K562 (cell line): ENCODE measurements at regions not wholly inside any gene's neighbourhood (a gene's known extent, or its start where the extent isn't known, plus 50 kb on each side); places are given as distances from the start of the nearest gene placed in this dataset.

Experiments used
- ATAC-seq: fragments of 200-7000 bp; cut with Tn5 transposase; 3 replicates; pipeline ENCODE4 v1.9.1; 2020; ENCODE audit warnings: moderate library complexity
- BruUV-seq: library from RNA; stranded (reverse); fragments of 400-500 nt; replicated peaks from 2 replicates; lab custom pipeline; 2021; lab: Mats Ljungman, UMichigan
- CTCF ChIA-PET: fragments of 300-600 bp; formaldehyde crosslinking; extraction: SDS; loops from one replicate; lab custom pipeline; 2021; ENCODE audit warnings: low intra/inter-chr PET ratio; lab: Yijun Ruan, JAX
- POLR2A ChIA-PET: fragments of 300-600, 350-650 bp; sonication (Branson Sonifier 250); formaldehyde crosslinking; extraction: SDS; loops from one replicate; lab custom pipeline; 2021; ENCODE audit warnings: antibody characterized with exemption, inconsistent platforms; lab: Yijun Ruan, JAX
- DNase-seq, 4 experiments: peaks; one replicate each; pipeline versions ENCODE4 v3.0.0 to v3.0.0-alpha.2; 2011 to 2018; ENCODE audit warnings: low spot score in 3 of 4, mixed read lengths in 3 of 4; ENCODE audit errors: extremely low read depth in 1 of 4
- FAIRE-seq: peaks from 2 replicates; lab custom pipeline; 2011; peaks lifted over from hg19 to GRCh38; lab: Jason Lieb, UNC
- H2AFZ ChIP-seq: 2 replicates; pipeline ENCODE4 v1.6.0; 2011; ENCODE audit warnings: low read depth, low read length, control low read depth, inconsistent platforms
- H3K27ac ChIP-seq: fragments of 200-600 bp; 3 replicates; pipeline ENCODE4 v1.8.0; 2011; ENCODE audit warnings: low read depth, mild to moderate bottlenecking, control low read depth, inconsistent platforms, low read length, moderate library complexity, mixed read lengths; ENCODE audit errors: extremely low read depth
- H3K27me3 ChIP-seq, 2 experiments: fragments of 300-600 bp in 1 of 2; 2 replicates in 1 of 2; 3 replicates in 1 of 2; pipeline versions ENCODE4 v1.6.0 to v1.8.0; 2011; ENCODE audit warnings: inconsistent platforms in 2 of 2, low read length in 2 of 2, mild to moderate bottlenecking in 1 of 2, mixed read lengths in 1 of 2, moderate library complexity in 1 of 2; ENCODE audit not compliant: control insufficient read depth in 2 of 2, insufficient read depth in 2 of 2
- H3K36me3 ChIP-seq: fragments of 300-600 bp; 3 replicates; pipeline ENCODE4 v1.8.0; 2011; ENCODE audit warnings: mild to moderate bottlenecking, low read length, inconsistent platforms; ENCODE audit not compliant: control insufficient read depth, insufficient read depth
- H3K4me1 ChIP-seq, 2 experiments: fragments of 200-600 bp in 1 of 2; replicated peaks in 1 of 2; 2 replicates in 1 of 2; 3 replicates in 1 of 2; pipeline versions ENCODE4 v1.5.1 to v1.8.0; 2011; ENCODE audit warnings: inconsistent platforms in 2 of 2, low read length in 2 of 2, mild to moderate bottlenecking in 1 of 2, mixed read lengths in 1 of 2, moderate library complexity in 1 of 2; ENCODE audit not compliant: control insufficient read depth in 2 of 2, insufficient read depth in 2 of 2
- H3K4me2 ChIP-seq: 2 replicates; pipeline ENCODE4 v1.6.1; 2011; ENCODE audit warnings: low read length, control low read depth, inconsistent platforms, mixed read lengths; ENCODE audit not compliant: insufficient read depth
- H3K4me3 ChIP-seq: fragments of 200-600 bp; sonication (generic), shearing (Covaris generic); 2 replicates; pipeline ENCODE4 v1.5.1; 2016; ENCODE audit warnings: control low read depth, inconsistent platforms
- H3K79me2 ChIP-seq: fragments of 200-600 bp; 3 replicates; pipeline ENCODE4 v1.8.0; 2011; ENCODE audit warnings: low read length, inconsistent platforms; ENCODE audit not compliant: control insufficient read depth, insufficient read depth
- H3K9ac ChIP-seq, 2 experiments: 2 replicates each; pipeline versions ENCODE4 v1.6.0 to v1.6.1; 2011; ENCODE audit warnings: low read depth in 2 of 2, low read length in 2 of 2, control low read depth in 1 of 2, inconsistent platforms in 1 of 2, mild to moderate bottlenecking in 1 of 2, mixed read lengths in 1 of 2; ENCODE audit not compliant: insufficient read depth in 1 of 2
- H3K9me1 ChIP-seq: one replicate; pipeline ENCODE4 v1.6.0; 2011; ENCODE audit warnings: inconsistent platforms, mild to moderate bottlenecking, low read length, moderate library complexity; ENCODE audit not compliant: control insufficient read depth, insufficient read depth
- H3K9me3 ChIP-seq: replicated peaks from 2 replicates; pipeline ENCODE4 v1.5.1; 2011; ENCODE audit warnings: low read depth, low read length, inconsistent platforms; ENCODE audit not compliant: control insufficient read depth, insufficient read depth
- H4K20me1 ChIP-seq: replicated peaks from 2 replicates; pipeline ENCODE4 v1.6.1; 2011; ENCODE audit warnings: low read length, inconsistent platforms, mixed read lengths; ENCODE audit not compliant: control insufficient read depth, insufficient read depth
- ADNP ChIP-seq: fragments of 200-800 bp; sonication (Bioruptor generic); IDR thresholded peaks from 2 replicates; pipeline ENCODE4 v1.6.1; 2016; ENCODE audit warnings: missing genetic modification characterization, missing compliant biosample characterization
- HMGN3 ChIP-seq: IDR thresholded peaks from 2 replicates; pipeline ENCODE4 v1.6.1; 2011; ENCODE audit warnings: borderline replicate concordance, low read depth, mild to moderate bottlenecking, mixed read lengths, low read length; ENCODE audit not compliant: insufficient read length; ENCODE audit errors: extremely low read depth
- HSF4 ChIP-seq: fragments of 250-450 bp; sonication (Bioruptor Pico); IDR thresholded peaks from 2 replicates; pipeline ENCODE4 v2.1.2; 2022; ENCODE audit warnings: mild to moderate bottlenecking, moderate library complexity, borderline replicate concordance
- KLF1 ChIP-seq: fragments of 450-650 bp; IDR thresholded peaks from 2 replicates; pipeline ENCODE4 v1.6.1; 2016; ENCODE audit warnings: missing genetic modification characterization, missing compliant biosample characterization
- POLR2A ChIP-seq: fragments of 450-650 bp; conservative IDR thresholded peaks from 2 replicates; pipeline ENCODE4 v1.6.1; 2016
- PTBP1 ChIP-seq: fragments of 200-400 bp; formaldehyde crosslinking; IDR thresholded peaks from 2 replicates; pipeline ENCODE4 v1.6.1; 2017; ENCODE audit warnings: low read depth, low read length
- RNF2 ChIP-seq: sonication (generic); IDR thresholded peaks from 2 replicates; pipeline ENCODE4 v1.6.1; 2016
- ZNF707 ChIP-seq: fragments of 250-450 bp; sonication (Bioruptor Pico); conservative IDR thresholded peaks from 2 replicates; pipeline ENCODE4 v1.8.0; 2022; ENCODE audit warnings: inconsistent platforms, mild to moderate bottlenecking, moderate library complexity
- WGBS: fragments of 100-300 bp; shearing (Covaris generic); methylation state at CpG from one replicate; pipeline ENCODE4 v1.1.6; 2016; ENCODE audit warnings: low coverage, mixed read lengths; ENCODE audit not compliant: insufficient coverage; ENCODE audit errors: missing lambda C conversion rate; 5-methylcytosine and 5-hydroxymethylcytosine counted together
- in situ Hi-C: fragments of 300-500 bp; cut with MboI; formaldehyde crosslinking; loops from 4 replicates; pipeline ENCODE4 v1.15.0; 2018; ENCODE audit warnings: inconsistent platforms, mixed read lengths
- intact Hi-C: fragments of 100-400 bp; cut with micrococcal nuclease; formaldehyde crosslinking; loops from 2 replicates; pipeline ENCODE4 v1.14.2; 2022
- TF ChIP-seq, protein P1 (sequence below): fragments of 450-650 bp; formaldehyde crosslinking; IDR thresholded peaks from 2 replicates; pipeline ENCODE4 v1.4.0; 2020; ENCODE audit warnings: mild to moderate bottlenecking
- TF ChIP-seq, protein P2 (sequence below): fragments of 450-650 bp; IDR thresholded peaks from 2 replicates; pipeline ENCODE4 v1.6.1; 2017; ENCODE audit warnings: antibody characterized with exemption, mild to moderate bottlenecking

DNA sequence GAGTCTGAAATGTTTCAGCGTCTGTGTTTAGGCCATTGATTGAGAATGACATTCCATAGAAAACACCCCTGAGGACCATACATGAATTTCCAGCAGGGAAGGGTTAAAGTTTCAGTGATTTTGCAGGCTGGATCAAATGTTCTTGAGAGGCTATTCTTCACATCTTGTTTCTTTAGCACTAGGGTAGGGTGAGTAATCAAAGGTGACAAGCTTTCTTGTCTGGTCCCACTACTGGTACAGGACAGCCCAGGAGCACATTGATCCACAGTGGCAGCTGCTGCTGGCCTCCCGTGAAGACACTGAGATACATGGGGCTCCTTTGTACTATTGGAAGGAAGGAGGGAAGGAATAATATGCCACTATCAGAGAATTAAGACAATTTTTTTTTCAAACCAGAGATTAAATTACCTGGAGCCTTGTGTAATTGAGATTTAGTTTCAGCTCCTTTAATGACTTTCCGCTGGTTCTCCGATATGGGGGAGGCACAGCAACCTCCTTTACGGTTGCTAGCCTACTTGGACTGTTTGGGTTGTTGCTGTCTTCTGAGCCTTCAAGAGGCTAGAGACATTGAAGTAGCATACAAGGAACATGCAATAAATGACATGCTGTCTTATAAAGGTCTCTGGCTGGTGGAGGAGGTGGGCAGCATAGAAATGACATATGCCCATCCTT lies 368.9 kb downstream of the SOX11 start:
- TF ChIP-seq RNF2: no peak
- TF ChIP-seq, protein P1, sequence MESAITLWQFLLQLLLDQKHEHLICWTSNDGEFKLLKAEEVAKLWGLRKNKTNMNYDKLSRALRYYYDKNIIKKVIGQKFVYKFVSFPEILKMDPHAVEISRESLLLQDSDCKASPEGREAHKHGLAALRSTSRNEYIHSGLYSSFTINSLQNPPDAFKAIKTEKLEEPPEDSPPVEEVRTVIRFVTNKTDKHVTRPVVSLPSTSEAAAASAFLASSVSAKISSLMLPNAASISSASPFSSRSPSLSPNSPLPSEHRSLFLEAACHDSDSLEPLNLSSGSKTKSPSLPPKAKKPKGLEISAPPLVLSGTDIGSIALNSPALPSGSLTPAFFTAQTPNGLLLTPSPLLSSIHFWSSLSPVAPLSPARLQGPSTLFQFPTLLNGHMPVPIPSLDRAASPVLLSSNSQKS (CRISPR knock-in tag): no peak
- no peak for TF ChIP-seq POLR2A
- TF ChIP-seq PTBP1: no peak
- TF ChIP-seq ZNF707 (CRISPR knock-in tag): no peak
- TF ChIP-seq HMGN3: no peak
- TF ChIP-seq, protein P2, sequence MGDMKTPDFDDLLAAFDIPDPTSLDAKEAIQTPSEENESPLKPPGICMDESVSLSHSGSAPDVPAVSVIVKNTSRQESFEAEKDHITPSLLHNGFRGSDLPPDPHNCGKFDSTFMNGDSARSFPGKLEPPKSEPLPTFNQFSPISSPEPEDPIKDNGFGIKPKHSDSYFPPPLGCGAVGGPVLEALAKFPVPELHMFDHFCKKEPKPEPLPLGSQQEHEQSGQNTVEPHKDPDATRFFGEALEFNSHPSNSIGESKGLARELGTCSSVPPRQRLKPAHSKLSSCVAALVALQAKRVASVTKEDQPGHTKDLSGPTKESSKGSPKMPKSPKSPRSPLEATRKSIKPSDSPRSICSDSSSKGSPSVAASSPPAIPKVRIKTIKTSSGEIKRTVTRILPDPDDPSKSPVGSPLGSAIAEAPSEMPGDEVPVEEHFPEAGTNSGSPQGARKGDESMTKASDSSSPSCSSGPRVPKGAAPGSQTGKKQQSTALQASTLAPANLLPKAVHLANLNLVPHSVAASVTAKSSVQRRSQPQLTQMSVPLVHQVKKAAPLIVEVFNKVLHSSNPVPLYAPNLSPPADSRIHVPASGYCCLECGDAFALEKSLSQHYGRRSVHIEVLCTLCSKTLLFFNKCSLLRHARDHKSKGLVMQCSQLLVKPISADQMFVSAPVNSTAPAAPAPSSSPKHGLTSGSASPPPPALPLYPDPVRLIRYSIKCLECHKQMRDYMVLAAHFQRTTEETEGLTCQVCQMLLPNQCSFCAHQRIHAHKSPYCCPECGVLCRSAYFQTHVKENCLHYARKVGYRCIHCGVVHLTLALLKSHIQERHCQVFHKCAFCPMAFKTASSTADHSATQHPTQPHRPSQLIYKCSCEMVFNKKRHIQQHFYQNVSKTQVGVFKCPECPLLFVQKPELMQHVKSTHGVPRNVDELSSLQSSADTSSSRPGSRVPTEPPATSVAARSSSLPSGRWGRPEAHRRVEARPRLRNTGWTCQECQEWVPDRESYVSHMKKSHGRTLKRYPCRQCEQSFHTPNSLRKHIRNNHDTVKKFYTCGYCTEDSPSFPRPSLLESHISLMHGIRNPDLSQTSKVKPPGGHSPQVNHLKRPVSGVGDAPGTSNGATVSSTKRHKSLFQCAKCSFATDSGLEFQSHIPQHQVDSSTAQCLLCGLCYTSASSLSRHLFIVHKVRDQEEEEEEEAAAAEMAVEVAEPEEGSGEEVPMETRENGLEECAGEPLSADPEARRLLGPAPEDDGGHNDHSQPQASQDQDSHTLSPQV: no peak
- no peak for TF ChIP-seq HSF4
- TF ChIP-seq KLF1 (tag): no peak
- no peak for TF ChIP-seq ADNP (tag)
- DNase-seq: no peak
- FAIRE-seq: no peak
- Histone ChIP-seq H3K4me2 (no peak overlapping the region), H3K9me1 (no peaks in the 10 kb centered on the region), H3K27ac (no peak overlapping the region), H3K27me3 (no peaks in the 10 kb centered on the region), H3K4me1 (no peaks in the 10 kb centered on the region), H3K4me3 (no peak overlapping the region), H3K79me2 (no peaks in the 10 kb centered on the region), H3K36me3 (no peaks in the 10 kb centered on the region), H4K20me1 (no peaks in the 10 kb centered on the region), H3K9me3 (no peaks in the 10 kb centered on the region; the same call in 1 of the 2 replicates), H2AFZ (no peak overlapping the region), H3K9ac (no peak overlapping the region)
- ChIA-PET CTCF (no interaction called here), POLR2A (interaction anchor here (0.5 kb wide), 1 partner anchor 456 kb away, joined by 4 read pairs; no protein-coding TSS in a partner anchor)
- intact Hi-C loops: no loop called here
- no peak for ATAC-seq
- in situ Hi-C loops: no loop called here
- no TSS peak for BruUV-seq
- WGBS: 0% methylated on average over 5 of the region's 5 CpGs
